ENCODE measurements at regions not wholly inside any gene's neighbourhood (a gene's known extent, or its start where the extent isn't known, plus 50 kb on each side); places are given as distances from the start of the nearest gene placed in this dataset.
A peak's percentile ranks its signal among the peaks of the same experiment; 100 is the strongest.

GRCh38 chr14:85732031-85732430 is 202.1 kb downstream of the FLRT2 start:
- DNase-seq (no peak), ATAC-seq (ENCODE audit: insufficient read depth, low FRiP score) (no peak)
- 67 to 74% methylated on average over 1 of the region's 1 CpG for WGBS, 2 donors
- no peaks in the 10 kb centered on the region for H3K27me3 ChIP-seq (ENCODE audit: control insufficient read depth in 3 of 3, insufficient read depth in 3 of 3, low read length in 2 of 3)
- no peak overlapping the region for H3K27ac ChIP-seq (ENCODE audit: low read depth in 1 of 2, low read length in 1 of 2)
- TF ChIP-seq, protein P1, sequence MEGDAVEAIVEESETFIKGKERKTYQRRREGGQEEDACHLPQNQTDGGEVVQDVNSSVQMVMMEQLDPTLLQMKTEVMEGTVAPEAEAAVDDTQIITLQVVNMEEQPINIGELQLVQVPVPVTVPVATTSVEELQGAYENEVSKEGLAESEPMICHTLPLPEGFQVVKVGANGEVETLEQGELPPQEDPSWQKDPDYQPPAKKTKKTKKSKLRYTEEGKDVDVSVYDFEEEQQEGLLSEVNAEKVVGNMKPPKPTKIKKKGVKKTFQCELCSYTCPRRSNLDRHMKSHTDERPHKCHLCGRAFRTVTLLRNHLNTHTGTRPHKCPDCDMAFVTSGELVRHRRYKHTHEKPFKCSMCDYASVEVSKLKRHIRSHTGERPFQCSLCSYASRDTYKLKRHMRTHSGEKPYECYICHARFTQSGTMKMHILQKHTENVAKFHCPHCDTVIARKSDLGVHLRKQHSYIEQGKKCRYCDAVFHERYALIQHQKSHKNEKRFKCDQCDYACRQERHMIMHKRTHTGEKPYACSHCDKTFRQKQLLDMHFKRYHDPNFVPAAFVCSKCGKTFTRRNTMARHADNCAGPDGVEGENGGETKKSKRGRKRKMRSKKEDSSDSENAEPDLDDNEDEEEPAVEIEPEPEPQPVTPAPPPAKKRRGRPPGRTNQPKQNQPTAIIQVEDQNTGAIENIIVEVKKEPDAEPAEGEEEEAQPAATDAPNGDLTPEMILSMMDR (IDR thresholded peaks at IDR 0.05; ENCODE audit: control extremely low read depth, extremely low read depth): no peak
- no peaks in the 10 kb centered on the region for H3K9me3 ChIP-seq (ENCODE audit: control insufficient read depth in 4 of 4, insufficient read depth in 3 of 4, low read length in 3 of 4)
- H3K36me3 ChIP-seq (ENCODE audit: control insufficient read depth in 4 of 4, insufficient read depth in 4 of 4, low read length in 4 of 4): no peaks in the 10 kb centered on the region
- H3K4me3 ChIP-seq: no peak overlapping the region
- H3K4me1 ChIP-seq (ENCODE audit: control insufficient read depth in 5 of 5, insufficient read depth in 5 of 5, low read length in 5 of 5): peaks cover 0 to 30% (median 10%) of the 10 kb centered on the region in 5 donors
- H3K9ac ChIP-seq (ENCODE audit: insufficient read depth in 1 of 2, low read length in 2 of 2): no peak overlapping the region

GRCh38 chr14:85731186-85731585 is 201.2 kb downstream of the FLRT2 start:
- peak; percentile 58 for ATAC-seq (ENCODE audit: insufficient read depth, low FRiP score)
- peak; percentile 65 to 95 (median 93) for DNase-seq
- Histone ChIP-seq H3K9me3 (ENCODE audit: control insufficient read depth in 4 of 4, insufficient read depth in 3 of 4, low read length in 3 of 4) (no peaks in the 10 kb centered on the region), H3K27ac (ENCODE audit: low read depth in 1 of 2, low read length in 1 of 2) (no peak overlapping the region), H3K36me3 (ENCODE audit: control insufficient read depth in 4 of 4, insufficient read depth in 4 of 4, low read length in 4 of 4) (no peaks in the 10 kb centered on the region), H3K4me3 (no peak overlapping the region), H3K27me3 (ENCODE audit: control insufficient read depth in 3 of 3, insufficient read depth in 3 of 3, low read length in 2 of 3) (no peaks in the 10 kb centered on the region), H3K9ac (ENCODE audit: insufficient read depth in 1 of 2, low read length in 2 of 2) (no peak overlapping the region), H3K4me1 (ENCODE audit: control insufficient read depth in 5 of 5, insufficient read depth in 5 of 5, low read length in 5 of 5) (peaks cover 0 to 30% (median 10%) of the 10 kb centered on the region in 5 donors)
- TF ChIP-seq, protein P1 (IDR thresholded peaks at IDR 0.05; ENCODE audit: control extremely low read depth, extremely low read depth): no peak

GRCh38 chr14:85728476-85729065 is 198.6 kb downstream of the FLRT2 start:
- TF ChIP-seq, protein P1 (IDR thresholded peaks at IDR 0.05; ENCODE audit: control extremely low read depth, extremely low read depth): no peak
- Histone ChIP-seq H3K9me3 (ENCODE audit: control insufficient read depth in 4 of 4, insufficient read depth in 3 of 4, low read length in 3 of 4) (no peaks in the 10 kb centered on the region), H3K27ac (ENCODE audit: low read depth in 1 of 2, low read length in 1 of 2) (no peak overlapping the region), H3K36me3 (ENCODE audit: control insufficient read depth in 4 of 4, insufficient read depth in 4 of 4, low read length in 4 of 4) (no peaks in the 10 kb centered on the region), H3K9ac (ENCODE audit: insufficient read depth in 1 of 2, low read length in 2 of 2) (no peak overlapping the region), H3K4me3 (no peak overlapping the region), H3K27me3 (ENCODE audit: control insufficient read depth in 3 of 3, insufficient read depth in 3 of 3, low read length in 2 of 3) (no peaks in the 10 kb centered on the region), H3K4me1 (ENCODE audit: control insufficient read depth in 5 of 5, insufficient read depth in 5 of 5, low read length in 5 of 5) (peaks cover 0 to 30% (median 10%) of the 10 kb centered on the region in 5 donors)
- peak; percentile 23 to 74 (median 64) for DNase-seq
- 46 to 53% methylated on average over 3 of the region's 3 CpGs for WGBS, 2 donors
- no peak for ATAC-seq (ENCODE audit: insufficient read depth, low FRiP score)

- ATAC-seq (ENCODE audit: insufficient read depth, low FRiP score): no peak
- 79 to 85% methylated on average over 1 of the region's 1 CpG for WGBS, 2 donors
- Histone ChIP-seq H3K36me3 (ENCODE audit: control insufficient read depth in 4 of 4, insufficient read depth in 4 of 4, low read length in 4 of 4) (no peaks in the 10 kb centered on the region), H3K9me3 (ENCODE audit: control insufficient read depth in 4 of 4, insufficient read depth in 3 of 4, low read length in 3 of 4) (no peaks in the 10 kb centered on the region), H3K4me1 (ENCODE audit: control insufficient read depth in 5 of 5, insufficient read depth in 5 of 5, low read length in 5 of 5) (no peaks in the 10 kb centered on the region), H3K27ac (ENCODE audit: low read depth in 1 of 2, low read length in 1 of 2) (no peak overlapping the region), H3K9ac (ENCODE audit: insufficient read depth in 1 of 2, low read length in 2 of 2) (no peak overlapping the region), H3K4me3 (no peak overlapping the region), H3K27me3 (ENCODE audit: control insufficient read depth in 3 of 3, insufficient read depth in 3 of 3, low read length in 2 of 3) (no peaks in the 10 kb centered on the region)
- TF ChIP-seq, protein P1 (IDR thresholded peaks at IDR 0.05; ENCODE audit: control extremely low read depth, extremely low read depth): no peak
- DNase-seq: no peak
These were observed 184.1 kb downstream of the FLRT2 start for GRCh38 chr14:85714069-85714468.
